IPS DF 6.9 (cell line): ENCODE measurements at regions not wholly inside any gene's neighbourhood (a gene's known extent, or its start where the extent isn't known, plus 50 kb on each side); places are given as distances from the start of the nearest gene placed in this dataset.

Experiments used
- DNase-seq: peaks from one replicate; pipeline ENCODE4 v3.0.0-alpha.2; 2013; ENCODE audit warnings: low read depth, low spot score
- H3K27ac ChIP-seq: one replicate; pipeline ENCODE4 v1.5.1; 2013; ENCODE audit warnings: low read length, control low read depth
- H3K27me3 ChIP-seq: 2 replicates; pipeline ENCODE4 v1.6.1; 2013; ENCODE audit warnings: mild to moderate bottlenecking, low read length; ENCODE audit not compliant: control insufficient read depth, insufficient read depth
- H3K36me3 ChIP-seq: 2 replicates; pipeline ENCODE4 v1.6.1; 2013; ENCODE audit warnings: low read length; ENCODE audit not compliant: control insufficient read depth, insufficient read depth
- H3K4me1 ChIP-seq: 2 replicates; pipeline ENCODE4 v1.6.1; 2013; ENCODE audit warnings: low read length; ENCODE audit not compliant: control insufficient read depth, insufficient read depth
- H3K4me3 ChIP-seq: 2 replicates; pipeline ENCODE4 v1.5.1; 2013; ENCODE audit warnings: mild to moderate bottlenecking, low read length
- H3K9me3 ChIP-seq: 2 replicates; pipeline ENCODE4 v1.6.1; 2013; ENCODE audit warnings: low read length, inconsistent platforms; ENCODE audit not compliant: control insufficient read depth, insufficient read depth
- WGBS: extraction: QIAGEN DNeasy Blood & Tissue Kit; methylation state at CpG from one replicate; pipeline ENCODE4 v1.1.7; 2013; ENCODE audit warnings: mixed read lengths, missing lambda C conversion rate; ENCODE audit not compliant: insufficient read length, insufficient coverage; 5-methylcytosine and 5-hydroxymethylcytosine counted together

- no peaks in the 10 kb centered on the region for H3K36me3 ChIP-seq
- H3K27me3 ChIP-seq, result no peaks in the 10 kb centered on the region
- H3K9me3 ChIP-seq, result no peaks in the 10 kb centered on the region
- no CpG with 5 or more reads among the region's 24 CpGs for WGBS
- peaks cover 3% of the 10 kb centered on the region; the same call in 1 of the 2 replicates for H3K4me1 ChIP-seq
- H3K4me3 ChIP-seq, result no peak overlapping the region
- no peak for DNase-seq
- no peak overlapping the region for H3K27ac ChIP-seq
Measured at GRCh38 chr16:89038221-89038721, 55.4 kb upstream of the ACSF3 start.

GRCh38 chr16:89038811-89039735, 54.6 kb upstream of the ACSF3 start:
- no peaks in the 10 kb centered on the region for H3K36me3 ChIP-seq
- H3K4me3 ChIP-seq, result no peak overlapping the region
- WGBS, result no CpG with 5 or more reads among the region's 29 CpGs
- H3K4me1 ChIP-seq, result peaks cover 3% of the 10 kb centered on the region; the same call in 1 of the 2 replicates
- no peak overlapping the region for H3K27ac ChIP-seq
- DNase-seq, result no peak
- H3K9me3 ChIP-seq, result no peaks in the 10 kb centered on the region
- no peaks in the 10 kb centered on the region for H3K27me3 ChIP-seq

DNA sequence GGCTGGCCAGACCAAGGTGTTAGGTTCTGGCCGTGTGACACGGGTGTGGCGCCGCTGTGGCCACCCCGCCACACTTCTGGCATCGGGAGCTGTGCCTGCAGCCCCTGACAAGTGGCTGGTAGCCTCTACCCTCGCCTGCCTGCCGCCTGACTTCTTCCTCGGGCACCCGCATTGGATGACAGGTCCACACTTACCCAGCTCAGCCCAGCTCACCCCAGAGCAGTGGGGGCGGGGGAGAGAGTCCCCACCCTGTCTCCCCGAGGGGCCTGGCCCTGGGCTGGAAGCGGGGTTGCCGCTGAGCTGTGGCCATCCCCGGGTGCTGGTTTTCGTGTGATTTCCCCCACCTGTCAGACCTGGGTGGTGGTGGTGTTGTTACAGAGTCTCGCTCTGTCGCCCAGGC, 53.9 kb upstream of the ACSF3 start:
- H3K27me3 ChIP-seq, result no peaks in the 10 kb centered on the region
- DNase-seq, result no peak
- H3K4me3 ChIP-seq, result no peak overlapping the region
- H3K4me1 ChIP-seq, result peaks cover 1% of the 10 kb centered on the region; the same call in 1 of the 2 replicates
- H3K27ac ChIP-seq, result no peak overlapping the region
- no CpG with 5 or more reads among the region's 18 CpGs for WGBS
- H3K36me3 ChIP-seq, result no peaks in the 10 kb centered on the region
- H3K9me3 ChIP-seq, result no peaks in the 10 kb centered on the region

- Histone ChIP-seq H3K9me3 (no peaks in the 10 kb centered on the region), H3K4me1 (peaks cover under 1% of the 10 kb centered on the region; the same call in 1 of the 2 replicates), H3K27me3 (no peaks in the 10 kb centered on the region), H3K36me3 (no peaks in the 10 kb centered on the region), H3K27ac (no peak overlapping the region), H3K4me3 (no peak overlapping the region)
- no peak for DNase-seq
- WGBS, result no CpG with 5 or more reads among the region's 8 CpGs
Measured at GRCh38 chr16:89040391-89040790, 53.3 kb upstream of the ACSF3 start.

GRCh38 chr16:89040861-89041570, 52.6 kb upstream of the ACSF3 start:
- H3K9me3 ChIP-seq, result no peaks in the 10 kb centered on the region
- no CpG with 5 or more reads among the region's 25 CpGs for WGBS
- no peak for DNase-seq
- H3K4me3 ChIP-seq, result no peak overlapping the region
- no peaks in the 10 kb centered on the region for H3K27me3 ChIP-seq
- H3K27ac ChIP-seq, result no peak overlapping the region
- H3K4me1 ChIP-seq, result no peaks in the 10 kb centered on the region
- no peaks in the 10 kb centered on the region for H3K36me3 ChIP-seq

- H3K36me3 ChIP-seq, result no peaks in the 10 kb centered on the region
- WGBS, result no CpG with 5 or more reads among the region's 42 CpGs
- no peaks in the 10 kb centered on the region for H3K4me1 ChIP-seq
- H3K4me3 ChIP-seq, result no peak overlapping the region
- no peak overlapping the region for H3K27ac ChIP-seq
- DNase-seq, result no peak
- no peaks in the 10 kb centered on the region for H3K9me3 ChIP-seq
- H3K27me3 ChIP-seq, result no peaks in the 10 kb centered on the region
Measured at GRCh38 chr16:89041571-89042481, 51.8 kb upstream of the ACSF3 start.

DNA sequence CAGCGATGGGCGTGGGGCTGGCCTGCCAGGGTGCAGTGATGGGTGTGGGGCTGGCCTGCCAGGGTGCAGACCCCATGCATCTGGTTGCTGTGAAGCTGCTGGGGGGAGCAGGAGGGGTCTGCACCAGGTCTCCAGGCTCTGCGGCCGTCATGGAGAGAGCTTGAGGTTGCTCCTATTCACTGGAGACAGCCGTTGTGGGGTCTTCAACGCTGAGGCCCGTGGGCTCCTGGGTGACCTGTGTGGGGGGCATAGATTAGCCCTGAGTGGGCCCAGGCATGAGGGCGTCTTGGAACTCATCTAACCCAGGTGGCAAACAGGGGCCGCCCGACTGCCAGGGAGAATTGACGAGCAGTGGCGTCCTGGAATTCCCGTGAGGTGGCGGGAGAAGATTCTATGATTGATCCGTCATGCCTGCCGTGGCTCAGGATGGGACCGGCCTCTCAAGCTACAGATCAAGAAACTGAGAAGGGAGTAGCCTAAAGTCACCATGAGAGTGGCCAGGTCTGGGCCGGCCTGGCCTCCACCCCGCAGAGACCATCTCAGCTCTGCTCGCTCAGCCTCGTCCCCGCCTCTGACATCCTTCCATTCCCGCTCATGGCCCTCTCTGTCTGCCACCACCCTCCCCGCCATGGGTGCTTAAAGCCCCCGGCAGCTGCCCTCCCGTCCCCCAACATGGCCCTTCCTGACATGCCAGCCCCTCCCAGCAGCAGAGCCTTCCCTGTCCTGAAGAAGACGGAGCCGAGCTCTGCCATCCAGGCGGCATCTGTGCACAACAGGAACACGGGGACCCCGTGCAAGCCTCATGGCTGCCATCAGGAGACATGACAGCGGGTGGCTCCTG, 50.7 kb upstream of the ACSF3 start:
- no peak for DNase-seq
- H3K9me3 ChIP-seq, result no peaks in the 10 kb centered on the region
- H3K4me3 ChIP-seq, result no peak overlapping the region
- no peaks in the 10 kb centered on the region for H3K27me3 ChIP-seq
- H3K27ac ChIP-seq, result no peak overlapping the region
- no CpG with 5 or more reads among the region's 32 CpGs for WGBS
- H3K4me1 ChIP-seq, result no peaks in the 10 kb centered on the region
- H3K36me3 ChIP-seq, result no peaks in the 10 kb centered on the region

GRCh38 chr16:89043636-89044417, 49.8 kb upstream of the ACSF3 start:
- Histone ChIP-seq H3K27me3 (no peaks in the 10 kb centered on the region), H3K9me3 (no peaks in the 10 kb centered on the region), H3K4me1 (peaks cover 3% of the 10 kb centered on the region; the same call in 1 of the 2 replicates), H3K4me3 (no peak overlapping the region), H3K36me3 (no peaks in the 10 kb centered on the region), H3K27ac (no peak overlapping the region)
- DNase-seq, result no peak
- WGBS, result no CpG with 5 or more reads among the region's 17 CpGs
